ENCODE measurements at regions not wholly inside any gene's neighbourhood (a gene's known extent, or its start where the extent isn't known, plus 50 kb on each side); places are given as distances from the start of the nearest gene placed in this dataset.

GRCh38 chr15:62389885-62390790 lies 225.1 kb upstream of the C2CD4B start, which contains the start of gene TLN2:
Gene TLN2, plus strand, starts transcription at chr15:62390550.
- H3K9me3 Mint-ChIP-seq, result no peaks in the 10 kb centered on the region
- DNase-seq, result peak; percentile 63
- peak within 1 kb of the TSS; percentile 85 for H3K4me3 Mint-ChIP-seq
- no peaks in the 10 kb centered on the region for H3K36me3 Mint-ChIP-seq (ENCODE audit: low read depth)
- peak within 1 kb of the TSS; percentile 46 for H3K27ac Mint-ChIP-seq
- intact Hi-C loops (cut with micrococcal nuclease), result loop anchor here (5.0 to 10.0 kb wide), 2 partner anchors 322 to 1915 kb away; partner anchors contain the start of gene ICE2
- peaks cover 19% of the 10 kb centered on the region for H3K27me3 Mint-ChIP-seq (ENCODE audit: low read depth)
- peaks cover 12% of the 10 kb centered on the region for H3K4me1 Mint-ChIP-seq (ENCODE audit: low read depth)
- CTCF ChIA-PET, result interaction anchor here (0.6 to 0.7 kb wide), 2 partner anchors 351 to 1717 kb away, joined by 3 read pairs; no protein-coding TSS in a partner anchor

- Mint-ChIP-seq H3K4me1 (ENCODE audit: low read depth) (peaks cover 12% of the 10 kb centered on the region), H3K9me3 (no peaks in the 10 kb centered on the region), H3K27me3 (ENCODE audit: low read depth) (peaks cover 23% of the 10 kb centered on the region), H3K36me3 (ENCODE audit: low read depth) (no peaks in the 10 kb centered on the region), H3K4me3 (peak overlapping the region; percentile 85), H3K27ac (no peak overlapping the region)
- peak; percentile 43 for DNase-seq
- CTCF ChIA-PET, result interaction anchor here (0.6 to 1.3 kb wide), 3 partner anchors 350 to 1718 kb away, joined by 3 to 10 read pairs (median 3); no protein-coding TSS in a partner anchor
- intact Hi-C loops (cut with micrococcal nuclease), result loop anchor here (5.0 to 10.0 kb wide), 2 partner anchors 321 to 1916 kb away; partner anchors contain the start of gene ICE2
These were observed 225.9 kb upstream of the C2CD4B start for GRCh38 chr15:62390791-62391640.

GRCh38 chr15:62391641-62392262 lies 226.7 kb upstream of the C2CD4B start:
- CTCF ChIA-PET, result interaction anchor here (1.3 kb wide), 1 partner anchor 350 kb away, joined by 10 read pairs; no protein-coding TSS in a partner anchor
- peak; percentile 39 for DNase-seq
- intact Hi-C loops (cut with micrococcal nuclease), result loop anchor here (2.0 to 10.0 kb wide), 3 partner anchors 321 to 1917 kb away; partner anchors contain the start of gene ICE2
- no peak overlapping the region for H3K27ac Mint-ChIP-seq
- no peaks in the 10 kb centered on the region for H3K36me3 Mint-ChIP-seq (ENCODE audit: low read depth)
- H3K4me1 Mint-ChIP-seq (ENCODE audit: low read depth), result peaks cover 12% of the 10 kb centered on the region
- H3K9me3 Mint-ChIP-seq, result no peaks in the 10 kb centered on the region
- peaks cover 24% of the 10 kb centered on the region for H3K27me3 Mint-ChIP-seq (ENCODE audit: low read depth)
- peak overlapping the region; percentile 85 for H3K4me3 Mint-ChIP-seq

- peaks cover 24% of the 10 kb centered on the region for H3K27me3 Mint-ChIP-seq (ENCODE audit: low read depth)
- intact Hi-C loops (cut with micrococcal nuclease), result loop anchor here (2.0 to 10.0 kb wide), 3 partner anchors 320 to 1918 kb away; partner anchors contain the start of gene ICE2
- CTCF ChIA-PET, result interaction anchor here (0.5 to 1.3 kb wide), 3 partner anchors 48 to 353 kb away, joined by 3 to 10 read pairs (median 3); no protein-coding TSS in a partner anchor
- peaks cover 12% of the 10 kb centered on the region for H3K4me1 Mint-ChIP-seq (ENCODE audit: low read depth)
- DNase-seq, result peak; percentile 9
- peak overlapping the region; percentile 85 for H3K4me3 Mint-ChIP-seq
- H3K36me3 Mint-ChIP-seq (ENCODE audit: low read depth), result no peaks in the 10 kb centered on the region
- no peaks in the 10 kb centered on the region for H3K9me3 Mint-ChIP-seq
- no peak overlapping the region for H3K27ac Mint-ChIP-seq
These were observed 227.3 kb upstream of the C2CD4B start for GRCh38 chr15:62392376-62392775.

GRCh38 chr15:62393196-62393595 lies 228.1 kb upstream of the C2CD4B start:
- no peak for DNase-seq
- no peak overlapping the region for H3K4me3 Mint-ChIP-seq
- H3K4me1 Mint-ChIP-seq (ENCODE audit: low read depth), result peaks cover 12% of the 10 kb centered on the region
- H3K36me3 Mint-ChIP-seq (ENCODE audit: low read depth), result no peaks in the 10 kb centered on the region
- CTCF ChIA-PET, result interaction anchor here (0.5 to 0.6 kb wide), 2 partner anchors 49 to 352 kb away, joined by 3 read pairs; no protein-coding TSS in a partner anchor
- peaks cover 28% of the 10 kb centered on the region for H3K27me3 Mint-ChIP-seq (ENCODE audit: low read depth)
- intact Hi-C loops (cut with micrococcal nuclease), result loop anchor here (2.0 to 10.0 kb wide), 3 partner anchors 319 to 1918 kb away; partner anchors contain the start of gene ICE2
- H3K9me3 Mint-ChIP-seq, result peaks cover 4% of the 10 kb centered on the region
- no peak overlapping the region for H3K27ac Mint-ChIP-seq

- H3K9me3 Mint-ChIP-seq, result peaks cover 7% of the 10 kb centered on the region
- peaks cover 32% of the 10 kb centered on the region for H3K27me3 Mint-ChIP-seq (ENCODE audit: low read depth)
- no peak overlapping the region for H3K4me3 Mint-ChIP-seq
- H3K27ac Mint-ChIP-seq, result no peak overlapping the region
- H3K36me3 Mint-ChIP-seq (ENCODE audit: low read depth), result no peaks in the 10 kb centered on the region
- no peak for DNase-seq
- H3K4me1 Mint-ChIP-seq (ENCODE audit: low read depth), result peaks cover 12% of the 10 kb centered on the region
- CTCF ChIA-PET, result interaction anchor here (0.5 kb wide), 1 partner anchor 235 kb away, joined by 3 read pairs; no protein-coding TSS in a partner anchor
- intact Hi-C loops (cut with micrococcal nuclease), result loop anchor here (5.0 to 10.0 kb wide), 2 partner anchors 318 to 1919 kb away; partner anchors contain the start of gene ICE2
These were observed 229.0 kb upstream of the C2CD4B start for GRCh38 chr15:62394079-62394478.

GRCh38 chr15:62400778-62401177 lies 235.7 kb upstream of the C2CD4B start:
- Mint-ChIP-seq H3K4me1 (ENCODE audit: low read depth) (no peaks in the 10 kb centered on the region), H3K36me3 (ENCODE audit: low read depth) (no peaks in the 10 kb centered on the region), H3K27me3 (ENCODE audit: low read depth) (peaks cover 47% of the 10 kb centered on the region), H3K9me3 (peaks cover 21% of the 10 kb centered on the region), H3K27ac (no peak overlapping the region), H3K4me3 (no peak overlapping the region)
- intact Hi-C loops (cut with micrococcal nuclease), result no loop called here
- CTCF ChIA-PET, result no interaction called here
- DNase-seq, result no peak

- Mint-ChIP-seq H3K36me3 (ENCODE audit: low read depth) (no peaks in the 10 kb centered on the region), H3K9me3 (peaks cover 21% of the 10 kb centered on the region), H3K27ac (no peak overlapping the region), H3K27me3 (ENCODE audit: low read depth) (peaks cover 49% of the 10 kb centered on the region), H3K4me1 (ENCODE audit: low read depth) (no peaks in the 10 kb centered on the region), H3K4me3 (no peak overlapping the region)
- DNase-seq, result no peak
- CTCF ChIA-PET, result interaction anchor here (0.6 kb wide), 1 partner anchor 1781 kb away, joined by 3 read pairs; no protein-coding TSS in a partner anchor
- intact Hi-C loops (cut with micrococcal nuclease), result no loop called here
These were observed 237.6 kb upstream of the C2CD4B start for GRCh38 chr15:62402687-62403086.

GRCh38 chr15:62403164-62403809 lies 238.2 kb upstream of the C2CD4B start:
- Mint-ChIP-seq H3K27ac (no peak overlapping the region), H3K4me1 (ENCODE audit: low read depth) (no peaks in the 10 kb centered on the region), H3K27me3 (ENCODE audit: low read depth) (peaks cover 44% of the 10 kb centered on the region), H3K9me3 (peaks cover 16% of the 10 kb centered on the region), H3K4me3 (no peak overlapping the region), H3K36me3 (ENCODE audit: low read depth) (no peaks in the 10 kb centered on the region)
- CTCF ChIA-PET, result interaction anchor here (0.6 to 1.2 kb wide), 2 partner anchors 41 to 1781 kb away, joined by 3 read pairs; no protein-coding TSS in a partner anchor
- intact Hi-C loops (cut with micrococcal nuclease), result no loop called here
- DNase-seq, result no peak

GRCh38 chr15:62404194-62404985 lies 239.3 kb upstream of the C2CD4B start:
- H3K36me3 Mint-ChIP-seq (ENCODE audit: low read depth), result no peaks in the 10 kb centered on the region
- H3K4me1 Mint-ChIP-seq (ENCODE audit: low read depth), result no peaks in the 10 kb centered on the region
- CTCF ChIA-PET, result interaction anchor here (1.2 kb wide), 1 partner anchor 40 kb away, joined by 3 read pairs; no protein-coding TSS in a partner anchor
- peaks cover 12% of the 10 kb centered on the region for H3K9me3 Mint-ChIP-seq
- intact Hi-C loops (cut with micrococcal nuclease), result no loop called here
- no peak overlapping the region for H3K27ac Mint-ChIP-seq
- peaks cover 40% of the 10 kb centered on the region for H3K27me3 Mint-ChIP-seq (ENCODE audit: low read depth)
- no peak overlapping the region for H3K4me3 Mint-ChIP-seq
- no peak for DNase-seq

Data from activated naive CD4-positive, alpha-beta T cell treated with anti-CD3 and anti-CD28 coated beads for 36 hours (primary cell).